GM23338 (cell line): ENCODE measurements at regions not wholly inside any gene's neighbourhood (a gene's known extent, or its start where the extent isn't known, plus 50 kb on each side); places are given as distances from the start of the nearest gene placed in this dataset.

Source experiments
- ATAC-seq: fragments of 200-7000 bp; cut with Tn5 transposase; 3 replicates; pipeline ENCODE4 v1.9.1; 2020
- DNase-seq: peaks from one replicate; pipeline ENCODE4 v3.0.0-alpha.2; 2015; ENCODE audit warnings: low spot score
- H2AFZ ChIP-seq: fragments of 200-600 bp; sonication (generic); 2 replicates; pipeline ENCODE4 v1.8.0; 2016; ENCODE audit warnings: antibody characterized with exemption, mild to moderate bottlenecking, moderate library complexity
- H3F3A ChIP-seq: fragments of 200-600 bp; sonication (generic); replicated peaks from 2 replicates; pipeline ENCODE4 v1.8.0; 2017; ENCODE audit warnings: antibody characterized with exemption, mixed run types, low read depth
- H3K27ac ChIP-seq: fragments of 200-600 bp; sonication (generic); 2 replicates; pipeline ENCODE4 v1.6.1; 2016; ENCODE audit warnings: low read depth
- H3K27me3 ChIP-seq: fragments of 200-600 bp; sonication (generic); 2 replicates; pipeline ENCODE4 v1.8.0; 2016; ENCODE audit warnings: mild to moderate bottlenecking, mixed run types, moderate library complexity; ENCODE audit not compliant: insufficient read depth
- H3K36me3 ChIP-seq: fragments of 200-600 bp; sonication (generic); 2 replicates; pipeline ENCODE4 v1.8.0; 2016; ENCODE audit warnings: mild to moderate bottlenecking; ENCODE audit not compliant: insufficient read depth
- H3K4me1 ChIP-seq: fragments of 200-600 bp; sonication (generic); 2 replicates; pipeline ENCODE4 v1.8.0; 2016; ENCODE audit warnings: mild to moderate bottlenecking, moderate library complexity; ENCODE audit not compliant: insufficient read depth
- H3K4me2 ChIP-seq: fragments of 200-600 bp; sonication (generic); 2 replicates; pipeline ENCODE4 v1.7.1; 2017; ENCODE audit warnings: mixed run types
- H3K4me3 ChIP-seq: fragments of 200-600 bp; sonication (generic); 2 replicates; pipeline ENCODE4 v1.6.1; 2016; ENCODE audit warnings: mixed run types
- H3K79me2 ChIP-seq: fragments of 200-600 bp; sonication (generic); replicated peaks from 2 replicates; pipeline ENCODE4 v1.8.0; 2017; ENCODE audit warnings: mild to moderate bottlenecking; ENCODE audit not compliant: insufficient read depth
- H3K9me2 ChIP-seq: fragments of 200-600 bp; sonication (generic); 2 replicates; pipeline ENCODE4 v1.8.0; 2017; ENCODE audit not compliant: insufficient read depth
- H4K20me1 ChIP-seq: fragments of 200-600 bp; sonication (generic); replicated peaks from 2 replicates; pipeline ENCODE4 v1.8.0; 2017; ENCODE audit warnings: mild to moderate bottlenecking; ENCODE audit not compliant: insufficient read depth
- H3K27ac Mint-ChIP-seq: 2 replicates; pipeline ENCODE4 v1.8.0; 2020; ENCODE audit warnings: inconsistent platforms, mild to moderate bottlenecking, moderate library complexity, mixed read lengths
- H3K27me3 Mint-ChIP-seq: 3 replicates; pipeline ENCODE4 v1.8.0; 2022; ENCODE audit warnings: low read depth, mild to moderate bottlenecking, moderate library complexity, mixed read lengths, inconsistent platforms; ENCODE audit not compliant: insufficient read depth, poor library complexity
- H3K36me3 Mint-ChIP-seq: 3 replicates; pipeline ENCODE4 v1.8.0; 2021; ENCODE audit warnings: low read depth, mild to moderate bottlenecking, inconsistent platforms, moderate library complexity, mixed read lengths
- H3K4me1 Mint-ChIP-seq: 3 replicates; pipeline ENCODE4 v1.8.0; 2020; ENCODE audit warnings: mild to moderate bottlenecking, inconsistent platforms, mixed read lengths
- H3K4me3 Mint-ChIP-seq: 3 replicates; pipeline ENCODE4 v1.8.0; 2021; ENCODE audit warnings: moderate library complexity, mild to moderate bottlenecking, inconsistent platforms, mixed read lengths
- H3K9me3 Mint-ChIP-seq: 3 replicates; pipeline ENCODE4 v1.8.0; 2020; ENCODE audit warnings: moderate library complexity, mild to moderate bottlenecking, inconsistent platforms, mixed read lengths
- CREB1 ChIP-seq: fragments of 250-450 bp; sonication (Bioruptor Pico); IDR thresholded peaks from 2 replicates; pipeline ENCODE4 v1.5.0; 2020; ENCODE audit warnings: low read depth, mild to moderate bottlenecking, moderate library complexity
- EZH2 ChIP-seq: fragments of 200-600 bp; sonication (generic); IDR thresholded peaks from one replicate; pipeline ENCODE4 v1.8.0; 2017; ENCODE audit warnings: antibody characterized with exemption, mild to moderate bottlenecking, low read depth; ENCODE audit not compliant: unreplicated experiment
- EZH2phosphoT487 ChIP-seq: fragments of 200-600 bp; sonication (generic); IDR thresholded peaks from one replicate; pipeline ENCODE4 v1.8.1; 2018; ENCODE audit warnings: antibody characterized with exemption; ENCODE audit not compliant: unreplicated experiment
- JUNB ChIP-seq: IDR thresholded peaks from one replicate; pipeline ENCODE4 v1.6.1; 2016; ENCODE audit warnings: antibody characterized with exemption; ENCODE audit not compliant: unreplicated experiment
- POLR2AphosphoS5 ChIP-seq: IDR thresholded peaks from 2 replicates; pipeline ENCODE4 v1.6.1; 2016; ENCODE audit warnings: antibody characterized with exemption, low read depth
- TF ChIP-seq, protein P1 (sequence below): IDR thresholded peaks from one replicate; pipeline ENCODE4 v1.6.1; 2018; ENCODE audit warnings: antibody characterized with exemption; ENCODE audit not compliant: unreplicated experiment
- TF ChIP-seq, protein P2 (sequence below): fragments of 250-450 bp; sonication (Bioruptor Pico); IDR thresholded peaks from 2 replicates; pipeline ENCODE4 v1.5.0; 2020; ENCODE audit warnings: mild to moderate bottlenecking, moderate library complexity

DNA sequence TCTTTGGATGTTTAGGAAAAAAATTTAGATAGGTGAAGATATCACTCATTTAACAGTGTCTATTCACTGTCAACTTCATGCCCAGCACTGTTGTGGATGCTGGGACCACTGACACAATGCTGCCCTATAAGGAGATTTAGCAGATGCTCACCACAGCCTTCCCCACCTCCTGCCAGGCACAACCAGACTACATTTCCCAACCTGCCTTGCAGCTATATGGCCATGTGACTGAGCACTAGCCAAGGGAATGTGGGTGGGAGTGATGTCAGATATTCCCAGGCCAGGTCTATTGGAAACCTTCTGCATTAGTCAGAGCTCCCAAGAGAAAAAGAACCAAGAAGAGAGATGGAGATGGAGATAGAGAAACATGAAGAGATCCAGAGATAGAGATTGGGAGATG lies 302.6 kb upstream of the TAS2R1 start:
- Histone ChIP-seq H3K79me2 (no peaks in the 10 kb centered on the region), H2AFZ (no peak overlapping the region), H4K20me1 (no peaks in the 10 kb centered on the region), H3K36me3 (no peaks in the 10 kb centered on the region), H3K27ac (no peak overlapping the region), H3K27me3 (no peaks in the 10 kb centered on the region), H3F3A (no peaks in the 10 kb centered on the region), H3K4me2 (no peak overlapping the region), H3K9me2 (peaks cover 8% of the 10 kb centered on the region), H3K4me1 (no peaks in the 10 kb centered on the region), H3K4me3 (no peak overlapping the region)
- TF ChIP-seq, protein P1, sequence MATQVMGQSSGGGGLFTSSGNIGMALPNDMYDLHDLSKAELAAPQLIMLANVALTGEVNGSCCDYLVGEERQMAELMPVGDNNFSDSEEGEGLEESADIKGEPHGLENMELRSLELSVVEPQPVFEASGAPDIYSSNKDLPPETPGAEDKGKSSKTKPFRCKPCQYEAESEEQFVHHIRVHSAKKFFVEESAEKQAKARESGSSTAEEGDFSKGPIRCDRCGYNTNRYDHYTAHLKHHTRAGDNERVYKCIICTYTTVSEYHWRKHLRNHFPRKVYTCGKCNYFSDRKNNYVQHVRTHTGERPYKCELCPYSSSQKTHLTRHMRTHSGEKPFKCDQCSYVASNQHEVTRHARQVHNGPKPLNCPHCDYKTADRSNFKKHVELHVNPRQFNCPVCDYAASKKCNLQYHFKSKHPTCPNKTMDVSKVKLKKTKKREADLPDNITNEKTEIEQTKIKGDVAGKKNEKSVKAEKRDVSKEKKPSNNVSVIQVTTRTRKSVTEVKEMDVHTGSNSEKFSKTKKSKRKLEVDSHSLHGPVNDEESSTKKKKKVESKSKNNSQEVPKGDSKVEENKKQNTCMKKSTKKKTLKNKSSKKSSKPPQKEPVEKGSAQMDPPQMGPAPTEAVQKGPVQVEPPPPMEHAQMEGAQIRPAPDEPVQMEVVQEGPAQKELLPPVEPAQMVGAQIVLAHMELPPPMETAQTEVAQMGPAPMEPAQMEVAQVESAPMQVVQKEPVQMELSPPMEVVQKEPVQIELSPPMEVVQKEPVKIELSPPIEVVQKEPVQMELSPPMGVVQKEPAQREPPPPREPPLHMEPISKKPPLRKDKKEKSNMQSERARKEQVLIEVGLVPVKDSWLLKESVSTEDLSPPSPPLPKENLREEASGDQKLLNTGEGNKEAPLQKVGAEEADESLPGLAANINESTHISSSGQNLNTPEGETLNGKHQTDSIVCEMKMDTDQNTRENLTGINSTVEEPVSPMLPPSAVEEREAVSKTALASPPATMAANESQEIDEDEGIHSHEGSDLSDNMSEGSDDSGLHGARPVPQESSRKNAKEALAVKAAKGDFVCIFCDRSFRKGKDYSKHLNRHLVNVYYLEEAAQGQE = no peak
- TF ChIP-seq CREB1 (CRISPR knock-in tag) = peak; percentile 40; the same call in 1 of the 2 replicates
- DNase-seq = peak; percentile 27
- ATAC-seq = no peak; the same call in 2 of the 3 replicates
- peaks cover 14% of the 10 kb centered on the region for H3K9me3 Mint-ChIP-seq
- no peaks in the 10 kb centered on the region for H3K36me3 Mint-ChIP-seq
- no peak overlapping the region for H3K27ac Mint-ChIP-seq
- H3K4me3 Mint-ChIP-seq = no peak overlapping the region
- peaks cover 6% of the 10 kb centered on the region; the same call in 2 of the 3 replicates for H3K4me1 Mint-ChIP-seq
- H3K27me3 Mint-ChIP-seq = peaks cover 3% of the 10 kb centered on the region

DNA sequence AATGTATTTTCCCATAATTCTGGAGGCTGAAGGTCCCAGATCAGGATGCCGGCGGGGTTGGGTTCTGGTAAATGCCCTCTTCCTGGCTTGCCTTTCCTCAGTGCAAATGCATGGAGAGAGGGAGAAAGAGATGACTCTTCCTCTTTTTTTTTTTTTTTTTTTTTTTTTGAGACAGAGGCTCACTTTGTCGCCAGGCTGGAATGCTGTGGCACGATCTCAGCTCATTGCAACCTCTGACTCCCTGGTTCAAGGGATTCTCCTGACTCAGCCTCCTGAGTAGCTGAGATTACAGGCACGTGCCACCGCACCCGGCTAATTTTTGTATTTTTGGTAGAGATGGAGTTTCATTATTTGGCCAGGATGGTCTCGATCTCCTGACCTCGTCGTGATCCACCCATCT lies 300.0 kb upstream of the TAS2R1 start:
- Histone ChIP-seq H4K20me1 (no peaks in the 10 kb centered on the region), H3K4me3 (no peak overlapping the region), H3K4me2 (no peak overlapping the region), H3K79me2 (no peaks in the 10 kb centered on the region), H3K27me3 (no peaks in the 10 kb centered on the region), H3K27ac (no peak overlapping the region), H2AFZ (no peak overlapping the region), H3K9me2 (peaks cover 13% of the 10 kb centered on the region), H3K36me3 (no peaks in the 10 kb centered on the region), H3K4me1 (no peaks in the 10 kb centered on the region), H3F3A (no peaks in the 10 kb centered on the region)
- no peak overlapping the region for H3K4me3 Mint-ChIP-seq
- H3K4me1 Mint-ChIP-seq = peaks cover 14% of the 10 kb centered on the region
- H3K27me3 Mint-ChIP-seq = peaks cover 3% of the 10 kb centered on the region
- no peak overlapping the region for H3K27ac Mint-ChIP-seq
- DNase-seq = no peak
- peaks cover 12% of the 10 kb centered on the region for H3K9me3 Mint-ChIP-seq
- TF ChIP-seq, protein P1 = no peak
- TF ChIP-seq, protein P2, sequence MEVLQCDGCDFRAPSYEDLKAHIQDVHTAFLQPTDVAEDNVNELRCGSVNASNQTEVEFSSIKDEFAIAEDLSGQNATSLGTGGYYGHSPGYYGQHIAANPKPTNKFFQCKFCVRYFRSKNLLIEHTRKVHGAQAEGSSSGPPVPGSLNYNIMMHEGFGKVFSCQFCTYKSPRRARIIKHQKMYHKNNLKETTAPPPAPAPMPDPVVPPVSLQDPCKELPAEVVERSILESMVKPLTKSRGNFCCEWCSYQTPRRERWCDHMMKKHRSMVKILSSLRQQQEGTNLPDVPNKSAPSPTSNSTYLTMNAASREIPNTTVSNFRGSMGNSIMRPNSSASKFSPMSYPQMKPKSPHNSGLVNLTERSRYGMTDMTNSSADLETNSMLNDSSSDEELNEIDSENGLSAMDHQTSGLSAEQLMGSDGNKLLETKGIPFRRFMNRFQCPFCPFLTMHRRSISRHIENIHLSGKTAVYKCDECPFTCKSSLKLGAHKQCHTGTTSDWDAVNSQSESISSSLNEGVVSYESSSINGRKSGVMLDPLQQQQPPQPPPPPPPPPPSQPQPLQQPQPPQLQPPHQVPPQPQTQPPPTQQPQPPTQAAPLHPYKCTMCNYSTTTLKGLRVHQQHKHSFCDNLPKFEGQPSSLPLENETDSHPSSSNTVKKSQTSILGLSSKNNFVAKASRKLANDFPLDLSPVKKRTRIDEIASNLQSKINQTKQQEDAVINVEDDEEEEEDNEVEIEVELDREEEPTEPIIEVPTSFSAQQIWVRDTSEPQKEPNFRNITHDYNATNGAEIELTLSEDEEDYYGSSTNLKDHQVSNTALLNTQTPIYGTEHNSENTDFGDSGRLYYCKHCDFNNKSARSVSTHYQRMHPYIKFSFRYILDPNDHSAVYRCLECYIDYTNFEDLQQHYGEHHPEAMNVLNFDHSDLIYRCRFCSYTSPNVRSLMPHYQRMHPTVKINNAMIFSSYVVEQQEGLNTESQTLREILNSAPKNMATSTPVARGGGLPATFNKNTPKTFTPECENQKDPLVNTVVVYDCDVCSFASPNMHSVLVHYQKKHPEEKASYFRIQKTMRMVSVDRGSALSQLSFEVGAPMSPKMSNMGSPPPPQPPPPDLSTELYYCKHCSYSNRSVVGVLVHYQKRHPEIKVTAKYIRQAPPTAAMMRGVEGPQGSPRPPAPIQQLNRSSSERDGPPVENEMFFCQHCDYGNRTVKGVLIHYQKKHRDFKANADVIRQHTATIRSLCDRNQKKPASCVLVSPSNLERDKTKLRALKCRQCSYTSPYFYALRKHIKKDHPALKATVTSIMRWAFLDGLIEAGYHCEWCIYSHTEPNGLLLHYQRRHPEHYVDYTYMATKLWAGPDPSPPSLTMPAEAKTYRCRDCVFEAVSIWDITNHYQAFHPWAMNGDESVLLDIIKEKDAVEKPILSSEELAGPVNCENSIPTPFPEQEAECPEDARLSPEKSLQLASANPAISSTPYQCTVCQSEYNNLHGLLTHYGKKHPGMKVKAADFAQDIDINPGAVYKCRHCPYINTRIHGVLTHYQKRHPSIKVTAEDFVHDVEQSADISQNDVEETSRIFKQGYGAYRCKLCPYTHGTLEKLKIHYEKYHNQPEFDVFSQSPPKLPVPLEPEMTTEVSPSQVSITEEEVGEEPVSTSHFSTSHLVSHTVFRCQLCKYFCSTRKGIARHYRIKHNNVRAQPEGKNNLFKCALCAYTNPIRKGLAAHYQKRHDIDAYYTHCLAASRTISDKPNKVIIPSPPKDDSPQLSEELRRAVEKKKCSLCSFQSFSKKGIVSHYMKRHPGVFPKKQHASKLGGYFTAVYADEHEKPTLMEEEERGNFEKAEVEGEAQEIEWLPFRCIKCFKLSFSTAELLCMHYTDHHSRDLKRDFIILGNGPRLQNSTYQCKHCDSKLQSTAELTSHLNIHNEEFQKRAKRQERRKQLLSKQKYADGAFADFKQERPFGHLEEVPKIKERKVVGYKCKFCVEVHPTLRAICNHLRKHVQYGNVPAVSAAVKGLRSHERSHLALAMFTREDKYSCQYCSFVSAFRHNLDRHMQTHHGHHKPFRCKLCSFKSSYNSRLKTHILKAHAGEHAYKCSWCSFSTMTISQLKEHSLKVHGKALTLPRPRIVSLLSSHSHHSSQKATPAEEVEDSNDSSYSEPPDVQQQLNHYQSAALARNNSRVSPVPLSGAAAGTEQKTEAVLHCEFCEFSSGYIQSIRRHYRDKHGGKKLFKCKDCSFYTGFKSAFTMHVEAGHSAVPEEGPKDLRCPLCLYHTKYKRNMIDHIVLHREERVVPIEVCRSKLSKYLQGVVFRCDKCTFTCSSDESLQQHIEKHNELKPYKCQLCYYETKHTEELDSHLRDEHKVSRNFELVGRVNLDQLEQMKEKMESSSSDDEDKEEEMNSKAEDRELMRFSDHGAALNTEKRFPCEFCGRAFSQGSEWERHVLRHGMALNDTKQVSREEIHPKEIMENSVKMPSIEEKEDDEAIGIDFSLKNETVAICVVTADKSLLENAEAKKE (CRISPR knock-in tag) = no peak
- no peak for TF ChIP-seq JUNB
- TF ChIP-seq POLR2AphosphoS5 = no peak
- no peak for TF ChIP-seq EZH2
- TF ChIP-seq EZH2phosphoT487 = no peak
- no peak for ATAC-seq
- peaks cover under 1% of the 10 kb centered on the region; the same call in 1 of the 3 replicates for H3K36me3 Mint-ChIP-seq
